ENCODE measurements at regions not wholly inside any gene's neighbourhood (a gene's known extent, or its start where the extent isn't known, plus 50 kb on each side); places are given as distances from the start of the nearest gene placed in this dataset.
A peak's percentile ranks its signal among the peaks of the same experiment; 100 is the strongest.

GRCh38 chr1:212229654-212230053, 55.6 kb upstream of the PPP2R5A start:
- peak; percentile 68 for DNase-seq (ENCODE audit: low read depth)
- H3K4me3 ChIP-seq (ENCODE audit: low read depth, low read length) = no peak overlapping the region
- TF ChIP-seq, protein P1, sequence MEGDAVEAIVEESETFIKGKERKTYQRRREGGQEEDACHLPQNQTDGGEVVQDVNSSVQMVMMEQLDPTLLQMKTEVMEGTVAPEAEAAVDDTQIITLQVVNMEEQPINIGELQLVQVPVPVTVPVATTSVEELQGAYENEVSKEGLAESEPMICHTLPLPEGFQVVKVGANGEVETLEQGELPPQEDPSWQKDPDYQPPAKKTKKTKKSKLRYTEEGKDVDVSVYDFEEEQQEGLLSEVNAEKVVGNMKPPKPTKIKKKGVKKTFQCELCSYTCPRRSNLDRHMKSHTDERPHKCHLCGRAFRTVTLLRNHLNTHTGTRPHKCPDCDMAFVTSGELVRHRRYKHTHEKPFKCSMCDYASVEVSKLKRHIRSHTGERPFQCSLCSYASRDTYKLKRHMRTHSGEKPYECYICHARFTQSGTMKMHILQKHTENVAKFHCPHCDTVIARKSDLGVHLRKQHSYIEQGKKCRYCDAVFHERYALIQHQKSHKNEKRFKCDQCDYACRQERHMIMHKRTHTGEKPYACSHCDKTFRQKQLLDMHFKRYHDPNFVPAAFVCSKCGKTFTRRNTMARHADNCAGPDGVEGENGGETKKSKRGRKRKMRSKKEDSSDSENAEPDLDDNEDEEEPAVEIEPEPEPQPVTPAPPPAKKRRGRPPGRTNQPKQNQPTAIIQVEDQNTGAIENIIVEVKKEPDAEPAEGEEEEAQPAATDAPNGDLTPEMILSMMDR (conservative IDR thresholded peaks at IDR 0.05; ENCODE audit: low read depth, low read length) = no peak

- DNase-seq (ENCODE audit: low read depth) = no peak
- no peak overlapping the region for H3K4me3 ChIP-seq (ENCODE audit: low read depth, low read length)
- TF ChIP-seq, protein P1 (conservative IDR thresholded peaks at IDR 0.05; ENCODE audit: low read depth, low read length) = no peak
Observed at GRCh38 chr1:212230329-212230728, 54.9 kb upstream of the PPP2R5A start.

DNA sequence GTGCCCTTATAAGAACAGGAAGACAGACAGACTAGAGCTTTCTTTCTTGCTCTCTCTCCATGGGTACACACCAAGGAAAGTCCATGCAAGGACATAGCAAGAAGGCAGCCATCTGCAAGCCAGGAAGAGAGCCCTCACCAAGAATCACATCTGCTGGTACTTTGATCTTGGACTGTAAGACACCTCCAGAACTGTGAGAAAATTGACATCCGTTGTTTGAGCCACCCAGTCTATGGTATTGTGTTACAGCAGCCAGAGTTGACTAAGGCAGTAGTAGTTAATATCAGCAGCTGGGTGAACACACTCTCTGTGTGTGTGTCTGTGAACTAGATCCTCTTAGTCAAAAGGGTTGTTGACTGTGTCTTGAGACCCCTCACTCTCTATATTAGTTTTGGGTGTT, 53.8 kb upstream of the PPP2R5A start:
- no peak for DNase-seq (ENCODE audit: low read depth)
- TF ChIP-seq, protein P1 (conservative IDR thresholded peaks at IDR 0.05; ENCODE audit: low read depth, low read length) = no peak
- no peak overlapping the region for H3K4me3 ChIP-seq (ENCODE audit: low read depth, low read length)

DNA sequence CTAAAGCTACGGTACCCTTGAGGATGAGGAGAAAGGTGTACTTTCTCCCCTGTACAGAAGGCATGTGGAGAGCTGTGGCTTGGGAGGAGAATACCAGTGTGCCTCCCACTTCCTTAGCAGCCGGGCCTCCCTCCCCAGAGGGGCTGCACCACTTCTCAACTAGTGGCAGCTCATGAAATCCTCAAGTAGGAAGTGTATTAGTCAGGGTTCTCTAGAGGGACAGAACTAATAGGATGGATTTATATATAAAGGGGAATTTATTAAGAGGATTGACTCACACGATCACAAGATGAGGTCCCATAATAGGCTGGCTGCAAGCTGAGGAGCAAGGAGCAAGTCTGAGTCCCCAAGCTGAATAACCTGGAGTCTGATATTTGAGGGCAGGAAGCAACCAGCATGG, 53.1 kb upstream of the PPP2R5A start:
- TF ChIP-seq, protein P1 (conservative IDR thresholded peaks at IDR 0.05; ENCODE audit: low read depth, low read length) = no peak
- DNase-seq (ENCODE audit: low read depth) = no peak
- H3K4me3 ChIP-seq (ENCODE audit: low read depth, low read length) = no peak overlapping the region

- DNase-seq (ENCODE audit: low read depth) = no peak
- TF ChIP-seq, protein P1 (conservative IDR thresholded peaks at IDR 0.05; ENCODE audit: low read depth, low read length) = no peak
- H3K4me3 ChIP-seq (ENCODE audit: low read depth, low read length) = no peak overlapping the region
Observed at GRCh38 chr1:212233321-212233720, 51.9 kb upstream of the PPP2R5A start.

DNA sequence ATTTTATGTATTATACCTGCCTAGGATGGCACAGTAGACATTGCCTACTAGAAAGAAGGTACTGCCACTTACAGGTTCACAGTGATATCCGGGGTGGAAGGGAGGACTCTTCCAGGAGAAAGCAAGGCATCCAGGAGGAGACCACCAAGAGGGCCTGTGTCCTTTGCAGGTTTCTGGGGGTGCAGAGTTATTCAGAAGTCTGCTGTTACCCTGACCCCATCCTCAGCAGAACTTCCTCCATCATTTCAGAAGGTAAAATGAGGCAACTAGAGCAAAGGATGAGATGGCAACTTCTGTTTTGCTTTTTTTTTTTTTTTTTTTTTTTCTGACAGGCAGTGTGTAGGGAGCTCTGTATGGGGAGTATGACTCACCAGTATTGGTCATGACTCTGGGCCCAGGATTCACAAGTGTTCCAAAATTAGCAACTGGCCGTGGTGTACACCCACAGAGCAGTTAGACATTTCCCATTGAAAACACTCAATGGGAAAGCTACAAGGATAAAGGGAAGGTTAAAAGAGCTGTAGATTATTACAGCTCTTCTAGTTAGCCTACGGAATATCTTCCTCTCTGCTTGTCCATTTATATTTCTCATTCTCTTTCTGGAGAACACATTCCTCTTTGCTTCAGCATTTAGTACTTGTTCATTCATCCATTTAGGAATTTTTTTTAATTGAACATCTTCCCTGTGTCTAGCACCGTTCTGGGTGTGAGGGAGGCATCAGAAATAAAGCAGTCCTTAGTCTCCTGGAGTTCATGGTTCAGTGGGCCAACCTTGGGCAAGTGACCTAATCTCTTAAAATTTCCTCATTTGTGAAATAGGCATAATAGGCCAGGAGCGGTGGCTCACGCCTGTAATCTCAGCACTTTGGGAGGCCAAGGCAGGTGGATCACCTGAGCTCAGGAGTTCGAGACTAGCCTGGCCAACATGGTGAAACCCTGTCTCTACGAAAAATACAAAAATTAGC, 50.5 kb upstream of the PPP2R5A start:
- peak; percentile 95 for DNase-seq (ENCODE audit: low read depth)
- TF ChIP-seq, protein P1 (conservative IDR thresholded peaks at IDR 0.05; ENCODE audit: low read depth, low read length) = no peak
- no peak overlapping the region for H3K4me3 ChIP-seq (ENCODE audit: low read depth, low read length)
